ENCODE measurements at regions not wholly inside any gene's neighbourhood (a gene's known extent, or its start where the extent isn't known, plus 50 kb on each side); places are given as distances from the start of the nearest gene placed in this dataset.

DNA sequence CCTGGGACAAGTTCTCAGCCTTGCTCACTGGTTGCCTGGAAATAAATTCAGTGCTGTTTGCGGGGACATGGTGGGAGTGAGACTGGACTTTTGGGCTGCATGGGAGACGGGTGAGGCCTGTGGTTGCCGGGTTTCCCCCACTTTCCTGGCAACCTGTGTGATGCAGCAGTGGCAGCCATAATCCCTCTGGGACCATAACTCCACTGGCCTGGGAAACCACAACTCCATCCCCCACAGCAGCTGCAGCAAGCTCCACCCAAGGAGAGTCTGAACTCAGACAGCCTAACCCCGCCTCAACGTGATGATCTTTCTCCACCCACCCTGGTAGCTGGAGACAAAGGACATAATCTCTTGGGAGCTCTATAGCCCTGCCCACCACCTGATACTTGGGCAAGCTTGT, 349.9 kb downstream of the PIK3R1 start:
- no peaks in the 10 kb centered on the region for H3K4me1 Mint-ChIP-seq (ENCODE audit: low read depth)
- H3K27ac Mint-ChIP-seq: no peak overlapping the region
- H3K27me3 Mint-ChIP-seq (ENCODE audit: low read depth): no peaks in the 10 kb centered on the region
- H3K4me3 Mint-ChIP-seq: no peak overlapping the region
- H3K36me3 Mint-ChIP-seq (ENCODE audit: low read depth): no peaks in the 10 kb centered on the region
- no peak for DNase-seq
- peaks cover 11% of the 10 kb centered on the region for H3K9me3 Mint-ChIP-seq
- CTCF ChIA-PET: no interaction called here
- intact Hi-C loops (cut with micrococcal nuclease): no loop called here

- CTCF ChIA-PET: interaction anchor here (0.7 kb wide), 1 partner anchor 37 kb away, joined by 3 read pairs; no protein-coding TSS in a partner anchor
- Mint-ChIP-seq H3K4me3 (no peak overlapping the region), H3K9me3 (peaks cover 13% of the 10 kb centered on the region), H3K27me3 (ENCODE audit: low read depth) (peaks cover 2% of the 10 kb centered on the region), H3K36me3 (ENCODE audit: low read depth) (peaks cover 2% of the 10 kb centered on the region), H3K27ac (no peak overlapping the region), H3K4me1 (ENCODE audit: low read depth) (no peaks in the 10 kb centered on the region)
- intact Hi-C loops (cut with micrococcal nuclease): no loop called here
- no peak for DNase-seq
Observed at GRCh38 chr5:68576805-68577204, 361.2 kb downstream of the PIK3R1 start.

- H3K27ac Mint-ChIP-seq: no peak overlapping the region
- intact Hi-C loops (cut with micrococcal nuclease): no loop called here
- H3K36me3 Mint-ChIP-seq (ENCODE audit: low read depth): peaks cover 2% of the 10 kb centered on the region
- no peak overlapping the region for H3K4me3 Mint-ChIP-seq
- peaks cover 2% of the 10 kb centered on the region for H3K27me3 Mint-ChIP-seq (ENCODE audit: low read depth)
- CTCF ChIA-PET: no interaction called here
- peaks cover 5% of the 10 kb centered on the region for H3K9me3 Mint-ChIP-seq
- no peaks in the 10 kb centered on the region for H3K4me1 Mint-ChIP-seq (ENCODE audit: low read depth)
- no peak for DNase-seq
Observed at GRCh38 chr5:68582284-68582683, 366.7 kb downstream of the PIK3R1 start.

- Mint-ChIP-seq H3K4me3 (no peak overlapping the region), H3K27me3 (ENCODE audit: low read depth) (no peaks in the 10 kb centered on the region), H3K4me1 (ENCODE audit: low read depth) (no peaks in the 10 kb centered on the region), H3K9me3 (no peaks in the 10 kb centered on the region), H3K27ac (no peak overlapping the region), H3K36me3 (ENCODE audit: low read depth) (no peaks in the 10 kb centered on the region)
- CTCF ChIA-PET: no interaction called here
- intact Hi-C loops (cut with micrococcal nuclease): no loop called here
- DNase-seq: no peak
Observed at GRCh38 chr5:68587171-68587570, 371.6 kb downstream of the PIK3R1 start.

- DNase-seq: no peak
- no peak overlapping the region for H3K4me3 Mint-ChIP-seq
- H3K36me3 Mint-ChIP-seq (ENCODE audit: low read depth): no peaks in the 10 kb centered on the region
- H3K27me3 Mint-ChIP-seq (ENCODE audit: low read depth): no peaks in the 10 kb centered on the region
- no peak overlapping the region for H3K27ac Mint-ChIP-seq
- H3K9me3 Mint-ChIP-seq: no peaks in the 10 kb centered on the region
- intact Hi-C loops (cut with micrococcal nuclease): no loop called here
- no peaks in the 10 kb centered on the region for H3K4me1 Mint-ChIP-seq (ENCODE audit: low read depth)
- CTCF ChIA-PET: interaction anchor here (0.8 kb wide), 1 partner anchor 8 kb away, joined by 3 read pairs; no protein-coding TSS in a partner anchor
Observed at GRCh38 chr5:68591850-68592249, 376.3 kb downstream of the PIK3R1 start.

DNA sequence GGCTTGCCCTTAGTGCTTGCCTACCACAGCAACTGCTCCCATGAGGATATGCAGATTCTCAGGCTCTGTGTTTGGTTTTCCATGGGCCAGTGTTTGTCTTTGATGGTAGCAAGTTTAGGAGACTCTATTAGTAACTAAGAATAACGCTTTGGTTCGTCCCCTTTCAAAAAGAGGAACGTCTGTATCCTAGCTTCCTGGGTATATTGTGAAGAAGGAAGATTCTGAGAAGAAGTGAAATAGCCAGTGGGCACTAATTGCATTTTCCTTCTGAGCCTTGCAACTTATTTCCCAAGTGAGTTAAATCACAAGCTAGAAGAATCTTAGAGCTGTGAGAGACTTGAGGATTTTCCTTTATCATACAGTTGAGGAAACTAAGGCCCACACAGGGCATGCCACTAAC, 376.8 kb downstream of the PIK3R1 start:
- Mint-ChIP-seq H3K36me3 (ENCODE audit: low read depth) (no peaks in the 10 kb centered on the region), H3K9me3 (no peaks in the 10 kb centered on the region), H3K27me3 (ENCODE audit: low read depth) (no peaks in the 10 kb centered on the region), H3K4me1 (ENCODE audit: low read depth) (no peaks in the 10 kb centered on the region), H3K27ac (no peak overlapping the region), H3K4me3 (no peak overlapping the region)
- no peak for DNase-seq
- CTCF ChIA-PET: no interaction called here
- intact Hi-C loops (cut with micrococcal nuclease): no loop called here

DNA sequence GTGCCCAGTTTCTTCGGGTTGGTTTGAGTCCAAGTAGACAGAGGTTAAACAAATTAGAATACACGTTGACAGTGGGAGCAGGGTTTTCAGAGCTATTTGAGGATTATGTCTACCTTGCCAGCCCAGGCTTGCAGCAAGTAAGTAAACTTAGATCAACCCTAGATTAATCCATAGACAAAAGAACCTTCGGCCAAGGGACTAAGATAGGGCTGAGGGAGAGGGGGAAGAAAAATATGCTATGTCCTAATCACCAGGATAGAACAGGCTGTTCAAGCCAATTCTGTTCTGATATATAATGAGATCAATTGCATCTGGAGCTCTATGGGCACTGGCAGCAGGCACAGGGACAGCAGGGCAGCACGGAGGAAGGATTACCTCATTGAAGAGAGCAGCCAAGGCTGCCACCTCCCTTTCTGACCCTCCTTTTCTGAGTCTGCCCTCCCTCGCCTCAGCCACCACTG, 377.7 kb downstream of the PIK3R1 start:
- no peak overlapping the region for H3K4me3 Mint-ChIP-seq
- no peaks in the 10 kb centered on the region for H3K4me1 Mint-ChIP-seq (ENCODE audit: low read depth)
- intact Hi-C loops (cut with micrococcal nuclease): no loop called here
- no peaks in the 10 kb centered on the region for H3K27me3 Mint-ChIP-seq (ENCODE audit: low read depth)
- no peaks in the 10 kb centered on the region for H3K9me3 Mint-ChIP-seq
- no peaks in the 10 kb centered on the region for H3K36me3 Mint-ChIP-seq (ENCODE audit: low read depth)
- CTCF ChIA-PET: interaction anchor here (0.6 to 0.9 kb wide), 2 partner anchors 306 to 390 kb away, joined by 3 read pairs; no protein-coding TSS in a partner anchor
- H3K27ac Mint-ChIP-seq: no peak overlapping the region
- DNase-seq: no peak

- Mint-ChIP-seq H3K27ac (no peak overlapping the region), H3K27me3 (ENCODE audit: low read depth) (peaks cover 5% of the 10 kb centered on the region), H3K4me1 (ENCODE audit: low read depth) (no peaks in the 10 kb centered on the region), H3K9me3 (peaks cover 24% of the 10 kb centered on the region), H3K36me3 (ENCODE audit: low read depth) (peaks cover 6% of the 10 kb centered on the region), H3K4me3 (no peak overlapping the region)
- CTCF ChIA-PET: no interaction called here
- intact Hi-C loops (cut with micrococcal nuclease): no loop called here
- no peak for DNase-seq
Observed at GRCh38 chr5:68612972-68613371, 397.4 kb downstream of the PIK3R1 start.

DNA sequence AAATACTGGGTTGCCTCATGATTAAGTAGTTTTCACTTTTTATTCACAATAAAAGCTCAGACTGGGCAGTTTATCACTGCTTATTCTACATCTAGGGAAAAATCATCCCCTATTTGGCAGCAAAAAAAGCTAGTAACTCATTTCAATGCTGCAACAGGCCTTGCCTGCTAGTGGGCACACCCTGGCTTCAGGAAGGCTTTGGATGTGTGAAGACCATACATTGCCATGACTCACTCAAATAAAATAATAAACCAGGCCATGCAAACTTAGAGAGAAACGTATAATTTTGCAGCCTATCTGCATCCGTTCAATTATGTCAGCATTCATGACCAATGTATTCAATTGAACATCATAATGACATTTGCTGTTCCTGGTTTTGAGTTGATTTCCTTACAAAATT, 402.9 kb downstream of the PIK3R1 start:
- no peaks in the 10 kb centered on the region for H3K27me3 Mint-ChIP-seq (ENCODE audit: low read depth)
- intact Hi-C loops (cut with micrococcal nuclease): no loop called here
- H3K4me3 Mint-ChIP-seq: no peak overlapping the region
- H3K4me1 Mint-ChIP-seq (ENCODE audit: low read depth): no peaks in the 10 kb centered on the region
- DNase-seq: no peak
- CTCF ChIA-PET: no interaction called here
- no peaks in the 10 kb centered on the region for H3K9me3 Mint-ChIP-seq
- no peak overlapping the region for H3K27ac Mint-ChIP-seq
- H3K36me3 Mint-ChIP-seq (ENCODE audit: low read depth): no peaks in the 10 kb centered on the region

DNA sequence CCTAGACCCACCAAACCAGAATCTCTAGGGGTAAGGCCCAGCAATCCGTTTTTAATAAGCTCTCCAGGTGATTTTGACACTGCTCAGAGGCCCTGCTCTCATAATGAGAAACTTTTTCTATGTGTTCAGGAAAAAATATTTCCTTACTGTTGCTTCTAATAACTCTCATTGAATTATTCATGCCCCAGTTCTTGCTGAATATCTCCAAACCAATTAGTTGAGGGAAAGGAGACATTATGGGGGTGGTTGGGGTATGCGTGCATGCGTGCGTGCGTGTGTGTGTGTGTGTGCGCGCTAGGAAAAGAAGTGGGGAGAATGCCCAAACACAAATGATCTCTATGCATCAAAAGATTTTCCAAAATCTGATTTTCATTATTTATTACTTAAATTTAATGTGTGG, 411.4 kb downstream of the PIK3R1 start:
- no peaks in the 10 kb centered on the region for H3K4me1 Mint-ChIP-seq (ENCODE audit: low read depth)
- intact Hi-C loops (cut with micrococcal nuclease): no loop called here
- no peak for DNase-seq

GRCh38 chr5:68628082-68628814, 412.7 kb downstream of the PIK3R1 start:
- H3K27ac Mint-ChIP-seq: no peak overlapping the region

More for the DNA sequence above, 411.4 kb downstream of the PIK3R1 start:
- H3K4me3 Mint-ChIP-seq: no peak overlapping the region
- no peaks in the 10 kb centered on the region for H3K27me3 Mint-ChIP-seq (ENCODE audit: low read depth)
- H3K9me3 Mint-ChIP-seq: no peaks in the 10 kb centered on the region
- H3K27ac Mint-ChIP-seq: no peak overlapping the region
- H3K36me3 Mint-ChIP-seq (ENCODE audit: low read depth): no peaks in the 10 kb centered on the region
- CTCF ChIA-PET: no interaction called here

GRCh38 chr5:68630354-68630753, 414.8 kb downstream of the PIK3R1 start:
- Mint-ChIP-seq H3K27me3 (ENCODE audit: low read depth) (no peaks in the 10 kb centered on the region), H3K4me1 (ENCODE audit: low read depth) (no peaks in the 10 kb centered on the region), H3K36me3 (ENCODE audit: low read depth) (no peaks in the 10 kb centered on the region), H3K9me3 (no peaks in the 10 kb centered on the region), H3K27ac (no peak overlapping the region), H3K4me3 (no peak overlapping the region)
- CTCF ChIA-PET: no interaction called here
- no peak for DNase-seq
- intact Hi-C loops (cut with micrococcal nuclease): no loop called here

More at GRCh38 chr5:68628082-68628814, 412.7 kb downstream of the PIK3R1 start:
- Mint-ChIP-seq H3K9me3 (no peaks in the 10 kb centered on the region), H3K4me3 (no peak overlapping the region), H3K27me3 (ENCODE audit: low read depth) (no peaks in the 10 kb centered on the region), H3K4me1 (ENCODE audit: low read depth) (no peaks in the 10 kb centered on the region), H3K36me3 (ENCODE audit: low read depth) (no peaks in the 10 kb centered on the region)
- intact Hi-C loops (cut with micrococcal nuclease): no loop called here
- CTCF ChIA-PET: no interaction called here
- DNase-seq: no peak

- Mint-ChIP-seq H3K9me3 (no peaks in the 10 kb centered on the region), H3K4me3 (no peak overlapping the region)
Observed at GRCh38 chr5:68631884-68632283, 416.3 kb downstream of the PIK3R1 start.

More at GRCh38 chr5:68631884-68632283, 416.3 kb downstream of the PIK3R1 start:
- no peak overlapping the region for H3K27ac Mint-ChIP-seq
- no peaks in the 10 kb centered on the region for H3K36me3 Mint-ChIP-seq (ENCODE audit: low read depth)
- no peaks in the 10 kb centered on the region for H3K27me3 Mint-ChIP-seq (ENCODE audit: low read depth)
- intact Hi-C loops (cut with micrococcal nuclease): no loop called here
- CTCF ChIA-PET: no interaction called here
- no peak for DNase-seq
- H3K4me1 Mint-ChIP-seq (ENCODE audit: low read depth): no peaks in the 10 kb centered on the region

Measured in activated naive CD4-positive, alpha-beta T cell treated with anti-CD3 and anti-CD28 coated beads for 36 hours (primary cell).